ENCODE measurements at regions not wholly inside any gene's neighbourhood (a gene's known extent, or its start where the extent isn't known, plus 50 kb on each side); places are given as distances from the start of the nearest gene placed in this dataset.
A peak's percentile ranks its signal among the peaks of the same experiment; 100 is the strongest.

DNA sequence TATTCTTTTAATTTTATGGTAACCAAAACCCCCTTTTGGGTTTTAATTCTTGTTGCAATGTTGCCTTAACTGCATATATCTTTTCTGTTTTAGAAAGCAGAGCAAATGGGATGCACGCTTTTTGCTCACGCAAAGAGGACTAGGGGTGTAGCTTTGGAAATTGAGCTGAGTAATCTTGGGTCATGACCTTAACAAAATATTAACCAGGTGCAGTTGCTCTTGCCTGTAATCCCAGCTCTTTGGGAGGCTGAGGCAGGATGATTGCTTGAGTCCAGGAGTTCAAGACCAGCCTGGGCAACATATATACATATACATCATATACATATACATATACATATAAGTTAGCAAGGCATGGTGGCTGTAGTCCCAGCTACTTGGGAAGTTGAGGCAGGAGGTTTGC lies 172.9 kb upstream of the BMPER start:
- H3K27ac ChIP-seq: no peak overlapping the region
- no peaks in the 10 kb centered on the region for H3K36me3 ChIP-seq
- ATAC-seq (no peak), DNase-seq (no peak)
- no peak overlapping the region for H3K4me3 ChIP-seq
- H3K4me1 ChIP-seq: peaks cover 6% of the 10 kb centered on the region
- no peaks in the 10 kb centered on the region for H3K27me3 ChIP-seq (ENCODE audit: low read depth)
- intact Hi-C loops (cut with DNase I): no loop called here
- TF ChIP-seq, protein P1, sequence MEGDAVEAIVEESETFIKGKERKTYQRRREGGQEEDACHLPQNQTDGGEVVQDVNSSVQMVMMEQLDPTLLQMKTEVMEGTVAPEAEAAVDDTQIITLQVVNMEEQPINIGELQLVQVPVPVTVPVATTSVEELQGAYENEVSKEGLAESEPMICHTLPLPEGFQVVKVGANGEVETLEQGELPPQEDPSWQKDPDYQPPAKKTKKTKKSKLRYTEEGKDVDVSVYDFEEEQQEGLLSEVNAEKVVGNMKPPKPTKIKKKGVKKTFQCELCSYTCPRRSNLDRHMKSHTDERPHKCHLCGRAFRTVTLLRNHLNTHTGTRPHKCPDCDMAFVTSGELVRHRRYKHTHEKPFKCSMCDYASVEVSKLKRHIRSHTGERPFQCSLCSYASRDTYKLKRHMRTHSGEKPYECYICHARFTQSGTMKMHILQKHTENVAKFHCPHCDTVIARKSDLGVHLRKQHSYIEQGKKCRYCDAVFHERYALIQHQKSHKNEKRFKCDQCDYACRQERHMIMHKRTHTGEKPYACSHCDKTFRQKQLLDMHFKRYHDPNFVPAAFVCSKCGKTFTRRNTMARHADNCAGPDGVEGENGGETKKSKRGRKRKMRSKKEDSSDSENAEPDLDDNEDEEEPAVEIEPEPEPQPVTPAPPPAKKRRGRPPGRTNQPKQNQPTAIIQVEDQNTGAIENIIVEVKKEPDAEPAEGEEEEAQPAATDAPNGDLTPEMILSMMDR (IDR thresholded peaks at IDR 0.05): no peak
- H3K9me3 ChIP-seq: no peaks in the 10 kb centered on the region

DNA sequence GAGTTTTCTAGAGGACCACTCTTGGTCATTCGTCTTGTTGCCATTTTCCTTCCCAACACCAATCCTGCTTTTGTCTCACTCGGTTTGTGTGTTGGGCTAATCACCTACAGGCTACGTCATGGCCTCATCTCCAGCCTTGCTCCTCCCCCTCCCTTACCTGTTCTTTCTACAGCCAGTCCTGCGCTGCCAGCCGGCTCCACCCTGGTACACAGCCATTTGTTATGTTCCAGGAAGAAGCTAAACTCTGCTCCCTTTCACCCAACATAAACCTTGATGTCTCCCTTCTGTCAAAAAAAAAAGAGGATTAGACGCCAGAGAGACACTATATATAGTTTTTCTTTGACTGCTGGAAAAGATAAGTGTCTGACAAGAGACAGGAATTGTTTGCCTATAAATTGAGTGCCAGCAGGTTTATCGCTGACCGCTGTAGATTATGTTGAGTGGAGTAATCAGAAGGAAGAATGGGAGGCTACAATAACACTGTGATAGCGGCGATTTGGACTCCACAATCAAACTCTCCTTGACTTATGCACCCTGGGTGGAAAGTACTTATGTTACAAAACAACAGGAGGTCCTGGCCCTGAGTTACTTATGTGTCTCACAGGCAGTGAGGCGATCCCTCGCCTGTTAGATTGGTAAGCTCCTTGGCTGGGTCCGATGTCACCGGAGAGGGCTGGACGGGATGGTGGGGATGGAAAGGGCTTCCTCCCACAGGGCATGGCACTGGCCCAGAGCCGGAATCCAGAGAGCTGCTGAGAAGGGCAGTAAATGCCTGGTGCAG lies 171.3 kb upstream of the BMPER start:
- no peak for DNase-seq

DNA sequence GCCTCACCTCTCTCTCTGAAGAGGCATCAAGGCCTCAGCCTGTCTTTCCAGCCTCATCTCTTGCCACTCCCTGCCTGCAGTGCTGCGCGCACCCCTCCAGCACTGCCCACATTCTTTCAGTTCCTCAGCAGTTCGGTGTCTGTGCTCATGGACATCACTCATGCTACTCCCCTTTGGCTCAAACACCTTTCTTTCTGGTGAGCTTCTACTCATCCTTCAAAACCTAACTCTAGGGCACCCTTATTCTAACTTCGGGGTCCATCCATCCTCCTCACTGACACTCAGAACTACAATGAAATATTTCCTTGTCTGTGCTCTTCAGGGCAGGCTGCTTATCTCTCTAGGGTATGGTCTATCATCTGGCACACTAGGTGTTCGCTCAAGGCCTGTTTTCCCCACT lies 169.9 kb upstream of the BMPER start:
- TF ChIP-seq, protein P1 (IDR thresholded peaks at IDR 0.05): no peak
- Histone ChIP-seq H3K27ac (no peak overlapping the region), H3K4me1 (peaks cover 6% of the 10 kb centered on the region), H3K4me3 (no peak overlapping the region), H3K9me3 (no peaks in the 10 kb centered on the region), H3K36me3 (no peaks in the 10 kb centered on the region), H3K27me3 (ENCODE audit: low read depth) (no peaks in the 10 kb centered on the region)
- no peak for ATAC-seq
- DNase-seq: no peak
- intact Hi-C loops (cut with DNase I): no loop called here

More for the DNA sequence above, 171.3 kb upstream of the BMPER start:
- Histone ChIP-seq H3K27me3 (ENCODE audit: low read depth) (no peaks in the 10 kb centered on the region), H3K9me3 (no peaks in the 10 kb centered on the region), H3K27ac (no peak overlapping the region), H3K4me3 (no peak overlapping the region), H3K36me3 (no peaks in the 10 kb centered on the region), H3K4me1 (peaks cover 6% of the 10 kb centered on the region)
- TF ChIP-seq, protein P1 (IDR thresholded peaks at IDR 0.05): no peak
- intact Hi-C loops (cut with DNase I): no loop called here
- peak in 1 of 2 donors; percentile 60 for ATAC-seq

DNA sequence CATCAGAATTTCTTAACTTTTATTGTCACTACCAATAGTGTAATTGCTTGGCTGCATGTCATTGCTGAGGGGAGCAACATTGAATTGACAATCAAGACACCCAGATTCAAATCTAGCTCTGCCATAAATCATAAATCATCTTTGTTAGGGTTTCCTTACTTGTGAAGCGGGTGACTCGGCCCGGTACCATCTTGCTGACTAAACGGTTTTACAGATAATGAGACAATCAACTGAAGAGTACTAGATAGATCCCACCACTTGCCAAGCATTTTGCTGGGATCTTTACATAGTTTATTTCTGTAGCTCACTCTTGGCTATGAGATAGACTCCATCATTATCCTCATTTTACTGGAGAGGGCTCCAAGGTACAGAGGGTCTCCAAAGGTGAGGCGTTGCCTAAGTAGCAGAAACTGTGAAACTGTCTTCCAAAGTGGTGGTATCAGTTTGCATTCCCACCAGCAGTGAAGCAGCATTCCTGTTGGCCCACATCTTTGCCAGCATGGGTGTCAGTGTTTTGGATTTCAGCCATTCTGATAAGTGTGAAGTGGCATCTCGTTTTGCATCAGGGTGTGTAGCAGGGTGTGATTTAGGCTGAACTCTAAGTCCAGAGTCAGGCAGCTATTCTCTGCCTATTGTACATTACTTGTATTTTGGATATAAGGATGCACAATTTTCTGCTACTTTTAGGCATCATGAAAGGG lies 168.7 kb upstream of the BMPER start:
- no peaks in the 10 kb centered on the region for H3K4me1 ChIP-seq
- TF ChIP-seq, protein P1 (IDR thresholded peaks at IDR 0.05): no peak
- H3K36me3 ChIP-seq: no peaks in the 10 kb centered on the region
- DNase-seq (no peak), ATAC-seq (no peak)
- H3K4me3 ChIP-seq: no peak overlapping the region
- no peaks in the 10 kb centered on the region for H3K27me3 ChIP-seq (ENCODE audit: low read depth)
- H3K9me3 ChIP-seq: no peaks in the 10 kb centered on the region
- no peak overlapping the region for H3K27ac ChIP-seq
- intact Hi-C loops (cut with DNase I): no loop called here

DNA sequence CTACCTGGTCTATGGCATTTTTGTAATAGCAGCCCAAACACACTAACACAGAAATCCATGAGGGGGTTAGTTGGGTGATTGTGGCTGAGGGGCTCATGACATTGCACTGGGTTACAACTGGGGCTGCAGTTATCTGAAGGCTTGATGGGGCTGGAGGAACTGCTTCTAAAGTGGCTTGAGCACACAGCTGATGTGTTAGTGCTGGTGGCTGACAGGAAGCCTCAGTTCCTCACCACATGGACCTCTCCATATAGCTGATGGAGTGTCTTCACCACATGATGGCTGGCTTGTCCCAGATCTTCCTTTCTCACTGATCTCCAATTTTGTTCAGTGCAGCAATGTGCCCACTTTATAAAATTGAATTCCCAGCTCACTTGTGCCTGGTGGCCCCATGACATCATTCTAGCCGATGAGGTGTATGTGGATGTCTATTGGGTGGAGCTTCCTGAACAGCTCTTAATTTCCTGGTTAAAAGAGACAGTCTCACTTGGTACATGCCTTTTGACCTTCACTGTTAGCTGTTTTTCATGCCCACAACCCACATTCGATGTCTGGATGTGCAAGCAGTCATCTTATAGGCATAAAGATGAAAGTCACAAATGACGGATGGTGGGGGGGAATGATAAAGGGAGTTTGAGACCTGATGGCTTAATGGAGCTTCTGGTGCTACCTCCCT lies 166.9 kb upstream of the BMPER start:
- no peak overlapping the region for H3K4me3 ChIP-seq
- H3K27me3 ChIP-seq (ENCODE audit: low read depth): no peaks in the 10 kb centered on the region
- H3K27ac ChIP-seq: no peak overlapping the region
- H3K36me3 ChIP-seq: no peaks in the 10 kb centered on the region
- ATAC-seq (no peak), DNase-seq (no peak)
- TF ChIP-seq, protein P1 (IDR thresholded peaks at IDR 0.05): no peak
- intact Hi-C loops (cut with DNase I): no loop called here
- peaks cover 6% of the 10 kb centered on the region for H3K4me1 ChIP-seq
- H3K9me3 ChIP-seq: no peaks in the 10 kb centered on the region
